Prostate gland (tissue), 2 donors: ENCODE measurements at regions not wholly inside any gene's neighbourhood (a gene's known extent, or its start where the extent isn't known, plus 50 kb on each side); places are given as distances from the start of the nearest gene placed in this dataset.
A peak's percentile ranks its signal among the peaks of the same experiment; 100 is the strongest.

Experiments
- microRNA counts, 2 donors: library from miRNA; unstranded; fragments of <30 nt; microRNA quantifications; one replicate each; lab custom pipeline; 2016 to 2017
- microRNA-seq: library from miRNA; unstranded; fragments of <30 nt; microRNA quantifications from one replicate; pipeline ENCODE4, GENCODE V29; 2016
- small RNA-seq, 2 donors: library from RNA; depleted of rRNA; stranded (forward); fragments of <200 nt; gene quantifications; one replicate each; pipeline ENCODE3, GENCODE V24; 2016

MicroRNAs encoded in the stretch of these regions (microRNA counts, 767-probe panel; counts per million panel counts)
- 0 to 431 counts per million in 2 donors for microRNA hsa-miR-551b-3p (lab: Ali Mortazavi, UCI)

Small RNAs in the stretch of these regions (microRNA-seq; reads per million reads assigned to microRNA genes)
- 1.0 reads per million, percentile 9 among the genes with 10 or more reads in this experiment for gene MIR551B

Small RNAs in the stretch of these regions (small RNA-seq; reads per million reads assigned to genes)
- 0.10 to 1.2 reads per million in 2 donors for gene MIR551B
- 0 to 0.10 reads per million in 2 donors for gene RNU2-20P
